PC-9 (cell line): ENCODE measurements at regions not wholly inside any gene's neighbourhood (a gene's known extent, or its start where the extent isn't known, plus 50 kb on each side); places are given as distances from the start of the nearest gene placed in this dataset.

ENCODE experiments used
- BruUV-seq: library from RNA; stranded (reverse); fragments of 400-500 nt; replicated peaks from 2 replicates; lab custom pipeline; 2021; lab: Mats Ljungman, UMichigan
- CTCF ChIA-PET: fragments of 300-600 bp; sonication (Branson Sonifier 250); formaldehyde crosslinking; loops from one replicate; lab custom pipeline; 2022; ENCODE audit warnings: antibody characterized with exemption; lab: Charles Lee
- POLR2A ChIA-PET: fragments of 300-600 bp; sonication (Branson Sonifier 250); formaldehyde crosslinking; loops from one replicate; lab custom pipeline; 2022; ENCODE audit warnings: antibody characterized with exemption; ENCODE audit not compliant: unreplicated experiment; lab: Charles Lee
- DNase-seq, 2 experiments: peaks; one replicate each; pipeline versions ENCODE4 v3.0.0 to v3.0.0-alpha.2; 2015 to 2022; ENCODE audit warnings: mixed read lengths in 1 of 2
- H2AFZ ChIP-seq: fragments of 200-600 bp; sonication (generic); 2 replicates; pipeline ENCODE4 v1.8.1; 2017; ENCODE audit warnings: antibody characterized with exemption
- H3F3A ChIP-seq: fragments of 200-600 bp; sonication (generic); 2 replicates; pipeline ENCODE4 v1.8.1; 2017; ENCODE audit warnings: antibody characterized with exemption, mild to moderate bottlenecking, low read depth; ENCODE audit not compliant: insufficient read depth
- H3K27ac ChIP-seq: fragments of 200-600 bp; sonication (generic); 2 replicates; pipeline ENCODE4 v1.6.1; 2016; ENCODE audit warnings: mixed run types
- H3K27me3 ChIP-seq: fragments of 200-600 bp; sonication (generic); 2 replicates; pipeline ENCODE4 v1.6.1; 2016; ENCODE audit warnings: low read depth, mixed run types; ENCODE audit not compliant: insufficient read depth
- H3K36me3 ChIP-seq: fragments of 200-600 bp; sonication (generic); 2 replicates; pipeline ENCODE4 v1.6.1; 2016; ENCODE audit warnings: low read depth, mixed run types
- H3K4me1 ChIP-seq: fragments of 200-600 bp; sonication (generic); replicated peaks from 2 replicates; pipeline ENCODE4 v1.6.1; 2016; ENCODE audit warnings: mixed run types; ENCODE audit not compliant: insufficient read depth
- H3K4me2 ChIP-seq: fragments of 200-600 bp; sonication (generic); 2 replicates; pipeline ENCODE4 v1.6.1; 2017; ENCODE audit warnings: mixed run types
- H3K4me3 ChIP-seq: fragments of 200-600 bp; sonication (generic); 2 replicates; pipeline ENCODE4 v1.6.1; 2016; ENCODE audit warnings: mixed run types
- H3K79me2 ChIP-seq: fragments of 200-600 bp; sonication (generic); 2 replicates; pipeline ENCODE4 v1.6.1; 2017; ENCODE audit warnings: low read depth, mixed run types
- H3K9me2 ChIP-seq: fragments of 200-600 bp; sonication (generic); 2 replicates; pipeline ENCODE4 v1.8.1; 2017; ENCODE audit warnings: mild to moderate bottlenecking; ENCODE audit not compliant: insufficient read depth
- H3K9me3 ChIP-seq: fragments of 200-600 bp; sonication (generic); 2 replicates; pipeline ENCODE4 v1.8.1; 2016; ENCODE audit warnings: low read depth; ENCODE audit not compliant: insufficient read depth
- H4K20me1 ChIP-seq: fragments of 200-600 bp; sonication (generic); 2 replicates; pipeline ENCODE4 v1.8.1; 2017; ENCODE audit not compliant: insufficient read depth
- EZH2 ChIP-seq: fragments of 200-600 bp; sonication (generic); IDR thresholded peaks from 2 replicates; pipeline ENCODE4 v1.8.0; 2017; ENCODE audit warnings: antibody characterized with exemption, low read depth
- intact Hi-C: fragments of 100-400 bp; cut with micrococcal nuclease; formaldehyde crosslinking; loops from one replicate; pipeline ENCODE4 v1.10.0; 2022; ENCODE audit not compliant: unreplicated experiment
- TF ChIP-seq, protein P1 (sequence below): fragments of 200-600 bp; sonication (generic); conservative IDR thresholded peaks from 2 replicates; pipeline ENCODE4 v1.6.1; 2017; ENCODE audit warnings: mixed run types, antibody characterized with exemption, mild to moderate bottlenecking, moderate library complexity

DNA sequence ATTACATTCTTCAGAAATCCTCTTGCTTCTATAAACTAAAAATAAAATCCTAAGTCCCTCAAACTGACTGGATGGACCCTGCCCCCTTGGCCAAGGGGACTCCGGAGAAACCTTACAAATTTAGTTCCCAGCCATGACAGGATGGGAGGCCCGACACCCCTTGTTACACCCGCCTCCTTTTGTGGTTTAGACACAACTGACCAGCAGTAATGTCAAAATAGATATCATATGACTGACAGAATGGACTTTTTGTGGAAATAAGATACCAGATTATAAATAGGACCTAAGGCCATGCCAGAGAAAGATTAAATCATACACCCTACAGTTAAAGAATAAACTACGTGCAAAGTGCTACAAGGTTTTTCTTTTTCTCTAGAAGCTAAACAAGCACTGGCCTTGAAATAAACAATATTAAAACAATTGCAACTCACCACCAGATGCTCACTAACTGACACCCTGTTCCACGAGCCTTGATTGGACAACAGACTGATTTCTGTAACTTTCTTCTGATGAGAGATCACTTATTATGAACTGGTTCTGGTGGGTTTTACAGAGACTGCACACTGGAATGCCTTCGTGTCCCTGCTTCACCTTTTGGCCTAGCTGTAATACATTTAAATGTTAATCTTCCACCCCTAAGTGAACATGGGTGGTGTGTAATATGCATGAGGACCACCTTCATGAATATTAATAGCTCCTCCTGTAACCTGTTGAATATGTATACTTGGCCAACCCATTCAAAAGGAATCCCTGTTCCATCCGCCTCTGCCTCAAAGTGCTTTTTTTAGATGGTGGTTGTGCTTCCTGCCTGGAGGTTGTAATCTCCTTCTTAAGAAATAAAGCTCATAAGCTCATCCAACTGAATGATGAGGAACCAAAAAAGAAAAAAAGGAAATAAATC is 99.6 kb downstream of the ODF2L start:
- POLR2A ChIA-PET, result no interaction called here
- BruUV-seq, result no TSS peak
- no peak overlapping the region for H3K4me3 ChIP-seq
- H3K9me2 ChIP-seq, result no peaks in the 10 kb centered on the region
- H3K9me3 ChIP-seq, result no peaks in the 10 kb centered on the region
- H3K4me1 ChIP-seq, result no peaks in the 10 kb centered on the region
- H3F3A ChIP-seq, result no peaks in the 10 kb centered on the region
- no peak overlapping the region for H2AFZ ChIP-seq
- no peak for DNase-seq
- CTCF ChIA-PET, result no interaction called here
- TF ChIP-seq, protein P1, sequence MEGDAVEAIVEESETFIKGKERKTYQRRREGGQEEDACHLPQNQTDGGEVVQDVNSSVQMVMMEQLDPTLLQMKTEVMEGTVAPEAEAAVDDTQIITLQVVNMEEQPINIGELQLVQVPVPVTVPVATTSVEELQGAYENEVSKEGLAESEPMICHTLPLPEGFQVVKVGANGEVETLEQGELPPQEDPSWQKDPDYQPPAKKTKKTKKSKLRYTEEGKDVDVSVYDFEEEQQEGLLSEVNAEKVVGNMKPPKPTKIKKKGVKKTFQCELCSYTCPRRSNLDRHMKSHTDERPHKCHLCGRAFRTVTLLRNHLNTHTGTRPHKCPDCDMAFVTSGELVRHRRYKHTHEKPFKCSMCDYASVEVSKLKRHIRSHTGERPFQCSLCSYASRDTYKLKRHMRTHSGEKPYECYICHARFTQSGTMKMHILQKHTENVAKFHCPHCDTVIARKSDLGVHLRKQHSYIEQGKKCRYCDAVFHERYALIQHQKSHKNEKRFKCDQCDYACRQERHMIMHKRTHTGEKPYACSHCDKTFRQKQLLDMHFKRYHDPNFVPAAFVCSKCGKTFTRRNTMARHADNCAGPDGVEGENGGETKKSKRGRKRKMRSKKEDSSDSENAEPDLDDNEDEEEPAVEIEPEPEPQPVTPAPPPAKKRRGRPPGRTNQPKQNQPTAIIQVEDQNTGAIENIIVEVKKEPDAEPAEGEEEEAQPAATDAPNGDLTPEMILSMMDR, result no peak
- no peak for TF ChIP-seq EZH2
- no peak overlapping the region for H3K4me2 ChIP-seq
- no peaks in the 10 kb centered on the region for H3K36me3 ChIP-seq
- no peaks in the 10 kb centered on the region for H3K79me2 ChIP-seq
- H4K20me1 ChIP-seq, result no peaks in the 10 kb centered on the region
- intact Hi-C loops, result no loop called here
- no peaks in the 10 kb centered on the region; the same call in 1 of the 2 replicates for H3K27me3 ChIP-seq
- no peak overlapping the region for H3K27ac ChIP-seq

- no peak for TF ChIP-seq EZH2
- TF ChIP-seq, protein P1, result no peak
- BruUV-seq, result no TSS peak
- intact Hi-C loops, result no loop called here
- CTCF ChIA-PET, result no interaction called here
- Histone ChIP-seq H3K4me1 (no peaks in the 10 kb centered on the region), H2AFZ (no peak overlapping the region), H3K9me2 (no peaks in the 10 kb centered on the region), H4K20me1 (no peaks in the 10 kb centered on the region), H3K4me2 (no peak overlapping the region), H3F3A (no peaks in the 10 kb centered on the region), H3K27me3 (no peaks in the 10 kb centered on the region), H3K79me2 (no peaks in the 10 kb centered on the region), H3K4me3 (no peak overlapping the region), H3K36me3 (no peaks in the 10 kb centered on the region), H3K9me3 (no peaks in the 10 kb centered on the region), H3K27ac (no peak overlapping the region)
- POLR2A ChIA-PET, result no interaction called here
- no peak for DNase-seq
Measured at GRCh38 chr1:86289746-86290145, 106.4 kb downstream of the ODF2L start.

DNA sequence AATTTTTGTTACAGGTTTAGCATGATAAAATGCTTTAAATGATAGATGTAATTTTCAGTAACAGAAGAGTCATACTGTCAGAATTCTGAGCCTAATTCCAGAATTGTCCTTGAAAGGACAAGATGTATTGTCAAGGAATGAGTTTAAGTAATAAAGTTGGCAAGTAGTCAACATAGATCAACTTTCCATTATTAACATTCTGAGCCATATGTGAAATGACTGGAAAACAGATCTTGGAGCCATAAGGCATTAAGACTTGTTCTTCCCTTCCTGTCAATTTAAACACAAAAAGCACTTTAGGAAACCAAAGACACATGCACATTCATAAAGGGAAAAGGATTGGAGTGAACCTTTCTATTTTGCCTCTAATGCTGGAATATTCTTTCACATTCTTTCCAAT is 107.0 kb downstream of the ODF2L start:
- Histone ChIP-seq H4K20me1 (no peaks in the 10 kb centered on the region), H3K27ac (no peak overlapping the region), H3K4me2 (no peak overlapping the region), H3K4me3 (no peak overlapping the region), H3K27me3 (no peaks in the 10 kb centered on the region), H3K79me2 (no peaks in the 10 kb centered on the region), H3F3A (no peaks in the 10 kb centered on the region), H2AFZ (no peak overlapping the region), H3K9me3 (no peaks in the 10 kb centered on the region), H3K36me3 (no peaks in the 10 kb centered on the region), H3K9me2 (no peaks in the 10 kb centered on the region), H3K4me1 (no peaks in the 10 kb centered on the region)
- intact Hi-C loops, result no loop called here
- BruUV-seq, result no TSS peak
- TF ChIP-seq EZH2, result no peak
- TF ChIP-seq, protein P1, result no peak
- POLR2A ChIA-PET, result no interaction called here
- CTCF ChIA-PET, result interaction anchor here (0.5 kb wide), 1 partner anchor 15 kb away, joined by 5 read pairs; no protein-coding TSS in a partner anchor
- DNase-seq, result no peak
